ENCODE measurements at regions not wholly inside any gene's neighbourhood (a gene's known extent, or its start where the extent isn't known, plus 50 kb on each side); places are given as distances from the start of the nearest gene placed in this dataset.

- DNase-seq (ENCODE audit: low spot score) (no peak), ATAC-seq (no peak)
These were observed 654.6 kb upstream of the SLITRK1 start for GRCh38 chr13:84536906-84537305.

GRCh38 chr13:84528408-84529070 lies 646.3 kb upstream of the SLITRK1 start:
- DNase-seq (ENCODE audit: low spot score), result no peak
- no peak for ATAC-seq

DNA sequence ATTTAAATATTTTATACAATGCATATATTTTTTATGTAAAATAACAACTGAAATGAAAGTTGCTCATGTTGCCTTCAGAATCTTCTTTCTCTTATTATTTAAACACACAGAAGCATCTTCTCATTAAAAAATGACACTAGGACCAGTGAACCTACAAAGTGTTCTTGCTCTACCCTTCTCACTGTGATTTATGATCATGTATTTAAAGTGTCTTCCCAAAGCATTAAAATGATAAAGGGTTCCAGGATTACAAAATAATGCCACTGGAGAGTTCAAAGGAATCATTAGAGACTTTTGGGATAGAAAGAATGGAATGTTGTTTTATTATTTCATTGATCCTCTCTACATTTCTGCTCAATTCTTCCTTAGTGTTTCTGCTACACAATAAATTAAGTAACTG lies 643.6 kb upstream of the SLITRK1 start:
- ATAC-seq (no peak), DNase-seq (ENCODE audit: low spot score) (no peak)

DNA sequence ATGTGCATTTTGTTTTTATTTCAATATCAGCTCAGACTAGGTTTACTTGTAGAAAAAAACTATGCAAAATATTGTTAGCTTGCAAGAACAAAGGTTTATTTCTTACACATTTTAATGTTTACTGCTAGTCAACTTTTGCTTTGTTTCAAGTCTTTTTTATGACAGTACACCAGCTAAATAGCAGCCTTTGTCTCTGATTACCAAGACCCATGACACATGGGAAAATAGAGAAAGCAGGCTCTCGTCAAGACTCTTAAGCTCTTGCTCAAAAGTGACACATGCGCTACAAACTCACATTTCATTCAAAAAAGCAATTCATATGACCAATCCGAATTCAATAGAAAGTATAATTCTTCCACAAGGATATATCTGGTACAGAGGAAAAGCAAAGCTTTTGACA lies 642.3 kb upstream of the SLITRK1 start:
- ATAC-seq (no peak), DNase-seq (ENCODE audit: low spot score) (no peak)

- DNase-seq (ENCODE audit: low spot score), result no peak
- ATAC-seq, result no peak
These were observed 617.7 kb upstream of the SLITRK1 start for GRCh38 chr13:84500016-84500415.

GRCh38 chr13:84497613-84498012 lies 615.3 kb upstream of the SLITRK1 start:
- ATAC-seq, result no peak
- DNase-seq (ENCODE audit: low spot score), result no peak

GRCh38 chr13:84491952-84492351 lies 609.7 kb upstream of the SLITRK1 start:
- no peak for ATAC-seq

DNA sequence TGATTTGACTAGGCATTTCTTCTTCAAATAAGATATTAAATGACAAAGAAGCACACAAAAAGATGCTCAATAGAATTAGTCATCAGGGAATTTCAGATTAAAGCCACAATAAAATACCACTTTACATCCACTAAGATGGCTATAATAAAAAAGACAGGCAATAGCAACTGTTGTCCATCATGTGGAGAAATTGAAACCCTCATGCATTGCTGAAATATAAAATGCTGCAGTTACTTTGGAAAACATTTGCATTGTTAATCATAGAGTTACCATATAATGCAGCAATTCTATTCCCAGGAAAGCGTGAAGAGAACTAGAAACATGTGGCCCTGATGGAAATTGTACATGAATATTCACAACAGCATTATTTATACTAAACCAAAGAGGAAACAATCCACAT lies 605.5 kb upstream of the SLITRK1 start:
- DNase-seq (ENCODE audit: low spot score), result no peak
- ATAC-seq, result no peak

More at GRCh38 chr13:84491952-84492351, 609.7 kb upstream of the SLITRK1 start:
- no peak for DNase-seq (ENCODE audit: low spot score)

GRCh38 chr13:84481958-84482357 lies 599.7 kb upstream of the SLITRK1 start:
- ATAC-seq (no peak), DNase-seq (ENCODE audit: low spot score) (no peak)

GRCh38 chr13:84479656-84480055 lies 597.4 kb upstream of the SLITRK1 start:
- ATAC-seq, result no peak

DNA sequence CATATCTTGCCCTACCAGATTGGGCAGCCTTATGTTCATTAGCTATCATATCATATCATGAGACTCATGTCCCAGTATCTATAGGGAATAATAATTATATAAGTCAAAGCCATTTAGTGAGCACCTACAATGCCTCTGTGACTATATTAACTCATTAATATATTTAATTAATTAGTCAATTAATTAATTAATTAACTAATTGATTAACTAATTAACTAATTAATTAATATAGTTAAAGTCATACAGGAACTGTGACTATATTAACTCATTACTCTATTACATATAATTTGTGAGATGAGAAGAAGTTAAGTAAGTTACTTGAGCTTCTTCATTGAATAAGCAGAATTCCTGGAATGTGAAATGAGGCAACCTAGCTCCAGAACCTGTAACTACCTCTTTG lies 588.3 kb upstream of the SLITRK1 start:
- DNase-seq (ENCODE audit: low spot score), result no peak
- ATAC-seq, result no peak

More at GRCh38 chr13:84479656-84480055, 597.4 kb upstream of the SLITRK1 start:
- no peak for DNase-seq (ENCODE audit: low spot score)

DNA sequence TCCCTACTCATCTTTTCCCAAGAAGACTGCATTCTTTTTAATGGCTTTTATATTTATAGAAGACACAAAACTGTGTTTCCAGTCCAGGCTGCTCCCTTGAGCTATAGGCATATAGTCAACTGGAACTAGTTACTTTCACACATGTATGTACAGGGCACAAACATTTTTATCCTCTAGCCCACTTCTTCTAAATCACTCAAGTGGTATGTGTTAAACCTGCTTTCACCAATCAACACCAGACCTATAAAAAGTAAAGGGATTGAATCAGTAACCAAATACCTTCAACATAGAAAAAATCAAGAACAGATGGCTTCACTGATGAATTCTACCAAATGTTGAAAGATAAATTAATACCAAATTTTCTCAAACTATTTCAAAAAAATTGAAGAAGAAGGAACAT lies 584.2 kb upstream of the SLITRK1 start:
- ATAC-seq, result no peak

DNA sequence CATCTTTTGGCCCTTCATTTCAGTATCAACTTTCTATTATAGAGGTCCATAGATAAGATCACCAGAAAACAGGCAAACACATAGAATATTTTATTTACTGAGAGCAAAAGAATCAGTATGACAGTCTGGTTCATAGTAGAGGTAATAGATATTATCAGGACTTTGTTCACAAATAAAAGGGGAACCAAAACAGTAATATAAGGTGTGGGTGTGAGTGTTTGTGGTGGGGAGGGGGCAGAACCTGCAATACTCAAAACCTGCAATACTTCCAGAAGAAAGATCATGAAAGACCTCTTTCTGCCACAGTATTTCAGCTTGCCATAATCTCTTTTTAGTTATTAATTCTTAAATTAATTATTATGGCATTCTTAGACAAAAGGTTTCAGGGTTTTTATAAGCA lies 578.7 kb upstream of the SLITRK1 start:
- ATAC-seq, result no peak
- no peak for DNase-seq (ENCODE audit: low spot score)

More for the DNA sequence above, 584.2 kb upstream of the SLITRK1 start:
- DNase-seq (ENCODE audit: low spot score), result no peak

GRCh38 chr13:84455143-84455905 lies 573.0 kb upstream of the SLITRK1 start:
- ATAC-seq, result no peak
- DNase-seq (ENCODE audit: low spot score), result no peak

- DNase-seq (ENCODE audit: low spot score), result no peak
- no peak for ATAC-seq
These were observed 565.3 kb upstream of the SLITRK1 start for GRCh38 chr13:84447640-84447978.

DNA sequence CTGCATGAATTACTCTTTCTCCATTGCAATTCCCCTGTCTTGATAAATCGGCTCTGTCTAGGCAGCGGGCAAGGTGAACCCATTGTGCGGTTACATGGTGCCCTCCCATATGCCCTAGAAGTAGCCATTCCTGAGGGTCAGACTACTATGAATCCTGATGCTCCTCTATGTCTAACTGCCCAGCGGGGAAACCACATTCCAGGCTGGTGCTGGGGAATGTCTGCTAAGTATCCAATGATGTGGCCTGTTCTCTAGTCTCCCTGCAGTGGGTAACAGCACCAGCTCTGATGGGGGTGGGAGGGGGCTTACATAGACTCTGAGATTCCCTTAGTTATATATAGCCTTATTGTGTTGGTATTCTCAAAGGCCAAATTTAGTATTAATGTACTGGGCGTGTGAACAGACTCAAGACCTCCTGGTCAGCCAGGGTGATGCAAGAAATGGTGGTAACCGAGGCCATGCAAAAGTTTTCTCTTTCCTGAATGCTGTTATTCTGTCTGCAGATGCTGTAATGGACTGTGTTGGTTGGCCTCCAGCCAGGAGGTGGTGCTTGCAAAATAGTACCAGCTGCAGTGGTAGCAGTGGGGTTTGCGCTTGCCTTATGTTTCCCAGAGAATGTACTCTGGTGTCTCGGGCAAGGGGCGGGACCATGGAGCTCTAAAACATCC lies 564.8 kb upstream of the SLITRK1 start:
- ATAC-seq, result no peak
- DNase-seq (ENCODE audit: low spot score), result no peak

GRCh38 chr13:84445776-84446175 lies 563.5 kb upstream of the SLITRK1 start:
- DNase-seq (ENCODE audit: low spot score) (no peak), ATAC-seq (no peak)

DNA sequence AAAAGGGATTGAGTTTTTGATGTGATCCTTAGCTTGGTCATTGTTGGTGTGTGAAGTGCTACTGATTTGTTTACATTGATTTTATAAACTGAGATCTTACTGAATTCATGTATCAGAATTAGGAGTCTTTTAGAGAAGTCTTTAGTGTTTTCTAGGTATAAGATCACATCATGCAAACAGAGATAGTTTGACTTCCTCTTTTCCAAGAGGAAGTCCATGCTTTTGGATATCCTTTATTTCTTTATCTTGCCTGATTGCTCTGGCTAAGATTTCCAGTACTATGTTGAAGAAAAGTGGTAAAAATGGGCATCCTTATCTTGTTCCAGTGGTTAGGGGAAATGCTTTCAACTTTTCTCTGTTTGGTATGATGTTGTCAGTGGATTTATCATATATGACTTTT lies 561.2 kb upstream of the SLITRK1 start:
- ATAC-seq (no peak), DNase-seq (ENCODE audit: low spot score) (no peak)

- DNase-seq (ENCODE audit: low spot score), result no peak
- no peak for ATAC-seq
These were observed 556.8 kb upstream of the SLITRK1 start for GRCh38 chr13:84439108-84439507.

DNA sequence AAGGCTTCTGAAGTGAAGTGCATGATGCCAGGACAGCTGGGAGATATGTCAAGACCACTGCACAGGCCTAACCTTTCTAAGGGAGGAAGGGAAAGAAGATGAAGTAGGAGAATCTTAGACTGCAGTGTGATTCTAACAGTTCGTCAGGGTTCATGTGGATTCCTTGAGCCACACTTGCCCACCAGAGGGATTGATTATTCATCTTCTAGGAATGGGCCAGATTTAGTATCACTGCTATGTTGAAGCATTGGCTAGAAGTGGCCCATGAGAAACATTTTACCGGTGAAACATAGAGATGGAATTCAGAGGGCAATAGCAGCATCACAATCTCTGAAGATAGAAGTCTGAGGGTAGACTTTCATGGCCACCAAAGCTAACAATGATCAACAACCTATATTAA lies 550.8 kb upstream of the SLITRK1 start:
- DNase-seq (ENCODE audit: low spot score), result no peak

GRCh38 chr13:84431646-84432045 lies 549.4 kb upstream of the SLITRK1 start:
- ATAC-seq, result no peak
- no peak for DNase-seq (ENCODE audit: low spot score)

More for the DNA sequence above, 550.8 kb upstream of the SLITRK1 start:
- no peak for ATAC-seq

GRCh38 chr13:84430446-84430845 lies 548.2 kb upstream of the SLITRK1 start:
- DNase-seq (ENCODE audit: low spot score) (no peak), ATAC-seq (no peak)
